ENCODE measurements at regions not wholly inside any gene's neighbourhood (a gene's known extent, or its start where the extent isn't known, plus 50 kb on each side); places are given as distances from the start of the nearest gene placed in this dataset.

GRCh38 chr5:107072967-107073366, 597.8 kb downstream of the EFNA5 start:
- Histone ChIP-seq H3K4me1 (no peaks in the 10 kb centered on the region), H3K36me3 (no peaks in the 10 kb centered on the region), H3K27ac (no peak overlapping the region), H3K27me3 (no peaks in the 10 kb centered on the region), H3K4me3 (no peak overlapping the region), H3K9me3 (no peaks in the 10 kb centered on the region)
- TF ChIP-seq CTCF (IDR thresholded peaks at IDR 0.05) (no peak), POLR2AphosphoS5 (IDR thresholded peaks at IDR 0.05) (no peak), POLR2A (IDR thresholded peaks at IDR 0.05) (no peak), EP300 (IDR thresholded peaks at IDR 0.05) (no peak)
- intact Hi-C loops (cut with DNase I) = no loop called here
- 34 to 71% methylated on average over 1 of the region's 1 CpG for WGBS, 2 donors
- no peak for DNase-seq

GRCh38 chr5:107072440-107072839, 598.3 kb downstream of the EFNA5 start:
- TF ChIP-seq EP300 (IDR thresholded peaks at IDR 0.05) = no peak
- Histone ChIP-seq H3K27ac (no peak overlapping the region), H3K36me3 (no peaks in the 10 kb centered on the region), H3K4me3 (no peak overlapping the region), H3K4me1 (no peaks in the 10 kb centered on the region), H3K27me3 (no peaks in the 10 kb centered on the region), H3K9me3 (no peaks in the 10 kb centered on the region)
- intact Hi-C loops (cut with DNase I) = no loop called here
- no peak for DNase-seq

- intact Hi-C loops (cut with DNase I) = no loop called here
- WGBS, 2 donors = 30 to 47% methylated on average over 1 of the region's 1 CpG
These were observed 602.0 kb downstream of the EFNA5 start for GRCh38 chr5:107068782-107069181.

GRCh38 chr5:107067395-107067794, 603.3 kb downstream of the EFNA5 start:
- intact Hi-C loops (cut with DNase I) = no loop called here
- H3K4me1 ChIP-seq = no peaks in the 10 kb centered on the region
- WGBS, 2 donors = 74 to 91% methylated on average over 4 of the region's 4 CpGs
- H3K36me3 ChIP-seq = no peaks in the 10 kb centered on the region
- no peak overlapping the region for H3K4me3 ChIP-seq
- TF ChIP-seq POLR2A (IDR thresholded peaks at IDR 0.05) (no peak), CTCF (IDR thresholded peaks at IDR 0.05) (no peak), EP300 (IDR thresholded peaks at IDR 0.05) (no peak), POLR2AphosphoS5 (IDR thresholded peaks at IDR 0.05) (no peak)
- no peaks in the 10 kb centered on the region for H3K27me3 ChIP-seq
- no peak for DNase-seq
- no peak overlapping the region for H3K27ac ChIP-seq
- no peaks in the 10 kb centered on the region for H3K9me3 ChIP-seq

More at GRCh38 chr5:107068782-107069181, 602.0 kb downstream of the EFNA5 start:
- Histone ChIP-seq H3K4me3 (no peak overlapping the region), H3K4me1 (no peaks in the 10 kb centered on the region), H3K9me3 (no peaks in the 10 kb centered on the region), H3K36me3 (no peaks in the 10 kb centered on the region), H3K27ac (no peak overlapping the region), H3K27me3 (no peaks in the 10 kb centered on the region)
- DNase-seq = no peak
- TF ChIP-seq EP300 (IDR thresholded peaks at IDR 0.05) (no peak), CTCF (IDR thresholded peaks at IDR 0.05) (no peak), POLR2AphosphoS5 (IDR thresholded peaks at IDR 0.05) (no peak), POLR2A (IDR thresholded peaks at IDR 0.05) (no peak)

- intact Hi-C loops (cut with DNase I) = no loop called here
- no peaks in the 10 kb centered on the region for H3K9me3 ChIP-seq
- TF ChIP-seq CTCF (IDR thresholded peaks at IDR 0.05) (no peak), EP300 (IDR thresholded peaks at IDR 0.05) (no peak), POLR2A (IDR thresholded peaks at IDR 0.05) (no peak), POLR2AphosphoS5 (IDR thresholded peaks at IDR 0.05) (no peak)
- no peak overlapping the region for H3K27ac ChIP-seq
- H3K4me1 ChIP-seq = no peaks in the 10 kb centered on the region
- no peaks in the 10 kb centered on the region for H3K36me3 ChIP-seq
- DNase-seq = no peak
- H3K4me3 ChIP-seq = no peak overlapping the region
- H3K27me3 ChIP-seq = no peaks in the 10 kb centered on the region
These were observed 607.2 kb downstream of the EFNA5 start for GRCh38 chr5:107063511-107063910.

All from sigmoid colon (tissue), 6 donors.